ENCODE measurements at regions not wholly inside any gene's neighbourhood (a gene's known extent, or its start where the extent isn't known, plus 50 kb on each side); places are given as distances from the start of the nearest gene placed in this dataset.

DNA sequence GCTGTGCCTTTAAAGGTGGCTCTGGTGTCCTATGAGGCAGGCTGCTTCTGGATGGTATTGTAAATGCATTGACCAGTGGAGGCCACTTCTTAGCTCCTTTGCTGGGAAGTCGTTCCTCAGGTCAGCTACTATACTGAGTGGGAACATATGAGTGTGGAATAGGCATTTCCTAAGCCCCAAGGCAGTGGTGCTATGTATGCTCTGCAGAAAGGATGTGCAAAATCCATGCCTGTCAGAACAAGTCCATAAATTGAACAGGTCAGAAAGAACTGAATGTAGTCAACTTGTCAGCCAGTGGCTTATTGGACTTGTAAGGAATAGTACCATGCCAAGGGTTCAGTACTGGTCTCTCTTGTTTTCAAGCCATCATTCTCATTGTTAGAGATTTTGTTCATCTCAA lies 216.4 kb downstream of the CDH10 start:
- 25 to 56% methylated on average over 1 of the region's 1 CpG for WGBS, 2 donors
- H3K4me3 ChIP-seq, result no peak overlapping the region
- intact Hi-C loops (cut with DNase I), result no loop called here
- H3K27me3 ChIP-seq, result no peaks in the 10 kb centered on the region
- no peaks in the 10 kb centered on the region for H3K4me1 ChIP-seq
- peaks cover 0 to 5% (median 0%) of the 10 kb centered on the region in 3 donors for H3K9me3 ChIP-seq
- H3K36me3 ChIP-seq, result no peaks in the 10 kb centered on the region
- TF ChIP-seq POLR2A (IDR thresholded peaks at IDR 0.05), result no peak
- no peak overlapping the region for H3K27ac ChIP-seq
- DNase-seq, result no peak

DNA sequence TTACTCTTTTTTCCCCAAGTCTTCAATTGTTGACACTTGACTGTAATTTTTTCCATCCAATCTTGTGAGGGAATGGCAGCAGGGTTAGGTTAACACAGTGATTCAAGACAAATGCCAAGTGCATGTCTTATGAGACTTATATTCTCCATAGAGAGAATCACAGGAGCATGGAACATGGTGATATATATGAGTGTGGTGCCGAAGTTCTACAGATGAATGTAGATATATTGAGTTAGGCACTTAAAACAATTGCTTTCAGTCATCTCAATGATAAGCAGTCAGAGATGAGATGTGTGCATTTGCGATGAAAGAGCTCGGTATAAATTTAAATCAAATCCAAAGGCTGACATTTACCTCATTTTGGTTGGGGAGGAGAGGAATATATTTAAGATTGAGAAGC lies 211.2 kb downstream of the CDH10 start:
- no peaks in the 10 kb centered on the region for H3K36me3 ChIP-seq
- no peak overlapping the region for H3K27ac ChIP-seq
- WGBS, 2 donors, result 80 to 85% methylated on average over 3 of the region's 3 CpGs
- intact Hi-C loops (cut with DNase I), result no loop called here
- H3K4me3 ChIP-seq, result no peak overlapping the region
- no peaks in the 10 kb centered on the region for H3K27me3 ChIP-seq
- H3K4me1 ChIP-seq, result no peaks in the 10 kb centered on the region
- DNase-seq, result no peak
- no peak for TF ChIP-seq POLR2A (IDR thresholded peaks at IDR 0.05)
- TF ChIP-seq, protein P1, sequence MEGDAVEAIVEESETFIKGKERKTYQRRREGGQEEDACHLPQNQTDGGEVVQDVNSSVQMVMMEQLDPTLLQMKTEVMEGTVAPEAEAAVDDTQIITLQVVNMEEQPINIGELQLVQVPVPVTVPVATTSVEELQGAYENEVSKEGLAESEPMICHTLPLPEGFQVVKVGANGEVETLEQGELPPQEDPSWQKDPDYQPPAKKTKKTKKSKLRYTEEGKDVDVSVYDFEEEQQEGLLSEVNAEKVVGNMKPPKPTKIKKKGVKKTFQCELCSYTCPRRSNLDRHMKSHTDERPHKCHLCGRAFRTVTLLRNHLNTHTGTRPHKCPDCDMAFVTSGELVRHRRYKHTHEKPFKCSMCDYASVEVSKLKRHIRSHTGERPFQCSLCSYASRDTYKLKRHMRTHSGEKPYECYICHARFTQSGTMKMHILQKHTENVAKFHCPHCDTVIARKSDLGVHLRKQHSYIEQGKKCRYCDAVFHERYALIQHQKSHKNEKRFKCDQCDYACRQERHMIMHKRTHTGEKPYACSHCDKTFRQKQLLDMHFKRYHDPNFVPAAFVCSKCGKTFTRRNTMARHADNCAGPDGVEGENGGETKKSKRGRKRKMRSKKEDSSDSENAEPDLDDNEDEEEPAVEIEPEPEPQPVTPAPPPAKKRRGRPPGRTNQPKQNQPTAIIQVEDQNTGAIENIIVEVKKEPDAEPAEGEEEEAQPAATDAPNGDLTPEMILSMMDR (IDR thresholded peaks at IDR 0.05), result no peak
- H3K9me3 ChIP-seq, result no peaks in the 10 kb centered on the region

Small RNA genes lying in the stretch of these regions (small RNA-seq; reads per million reads assigned to genes)
- gene AC026784.1 (0 reads per million in 4 donors), gene RF00019 (0 reads per million in 4 donors), gene RF00561 (0 reads per million in 4 donors)
